Activated naive CD4-positive, alpha-beta T cell treated with anti-CD3 and anti-CD28 coated beads, Interleukin-2, amount 10 ng/mL, durations not matched to agents 7 days and 5 days (primary cell): ENCODE measurements at regions not wholly inside any gene's neighbourhood (a gene's known extent, or its start where the extent isn't known, plus 50 kb on each side); places are given as distances from the start of the nearest gene placed in this dataset.
"Not testable (repeated sequence)": the region's sequence is repeated elsewhere in the genome, so short reads cannot be mapped to it uniquely, and the experiment has no call there.

ENCODE experiments used
- CTCF ChIA-PET: fragments of 350-600 bp; sonication (Branson Sonifier 250); formaldehyde crosslinking; loops from one replicate; lab custom pipeline; 2021; ENCODE audit warnings: antibody characterized with exemption; lab: Charles Lee
- DNase-seq: peaks from one replicate; pipeline ENCODE4 v3.0.0-alpha.2; 2020
- H3K27ac Mint-ChIP-seq: one replicate; pipeline ENCODE4 v1.8.0; 2021; ENCODE audit warnings: mild to moderate bottlenecking, moderate library complexity, mixed read lengths
- H3K27me3 Mint-ChIP-seq: one replicate; pipeline ENCODE4 v1.8.0; 2021; ENCODE audit warnings: mild to moderate bottlenecking, mixed read lengths
- H3K36me3 Mint-ChIP-seq: one replicate; pipeline ENCODE4 v1.8.0; 2021; ENCODE audit warnings: mixed read lengths
- H3K4me1 Mint-ChIP-seq: one replicate; pipeline ENCODE4 v1.8.0; 2021; ENCODE audit warnings: mixed read lengths
- H3K4me3 Mint-ChIP-seq: one replicate; pipeline ENCODE4 v1.8.0; 2021; ENCODE audit warnings: mild to moderate bottlenecking, moderate library complexity, mixed read lengths
- H3K9me3 Mint-ChIP-seq: one replicate; pipeline ENCODE4 v1.8.0; 2021; ENCODE audit warnings: mixed read lengths

DNA sequence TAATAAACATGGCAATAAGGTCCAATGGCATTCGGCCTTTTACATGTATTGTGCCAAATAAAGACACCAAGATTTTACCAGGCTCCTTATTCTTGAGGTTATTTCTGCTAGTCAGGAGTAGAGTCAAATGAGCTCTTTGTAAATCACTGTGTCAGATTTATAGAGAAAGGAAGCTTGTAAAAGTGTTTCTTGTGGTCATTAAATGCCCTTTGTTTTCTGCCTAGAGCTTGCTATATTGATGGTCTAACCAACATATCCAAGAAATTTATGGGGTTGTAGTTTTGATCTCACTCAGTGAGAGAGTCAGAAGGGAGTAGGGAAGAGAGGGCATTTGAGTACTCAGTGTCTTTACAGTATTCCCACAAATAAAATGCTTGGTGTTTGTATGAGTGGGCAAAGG lies 86.2 kb upstream of the FRMPD4 start:
- CTCF ChIA-PET: no interaction called here
- no peak for DNase-seq
- no peak overlapping the region for H3K27ac Mint-ChIP-seq
- H3K9me3 Mint-ChIP-seq: no peaks in the 10 kb centered on the region
- H3K36me3 Mint-ChIP-seq: no peaks in the 10 kb centered on the region
- no peaks in the 10 kb centered on the region for H3K4me1 Mint-ChIP-seq
- H3K27me3 Mint-ChIP-seq: peaks cover 4% of the 10 kb centered on the region
- no peak overlapping the region for H3K4me3 Mint-ChIP-seq

DNA sequence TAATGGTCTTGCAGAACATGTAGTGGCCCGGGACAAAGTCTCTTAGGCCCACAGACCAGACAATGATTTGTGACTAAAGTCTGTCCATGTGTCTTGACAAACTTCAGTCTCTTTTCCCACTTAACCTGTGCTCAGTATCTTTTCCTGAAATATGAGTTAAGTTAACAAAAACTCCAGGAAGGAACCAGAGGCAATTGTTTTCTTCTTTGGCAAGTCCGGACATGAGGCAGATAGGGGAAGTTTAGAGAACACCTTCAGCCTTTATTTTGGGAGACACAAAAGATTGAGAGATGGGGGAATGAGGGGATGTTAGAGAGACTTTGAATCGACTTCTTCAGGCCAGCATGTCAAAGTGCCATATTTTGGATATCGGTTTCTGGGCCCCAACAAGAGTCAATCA lies 80.2 kb upstream of the FRMPD4 start:
- no peak for DNase-seq

DNA sequence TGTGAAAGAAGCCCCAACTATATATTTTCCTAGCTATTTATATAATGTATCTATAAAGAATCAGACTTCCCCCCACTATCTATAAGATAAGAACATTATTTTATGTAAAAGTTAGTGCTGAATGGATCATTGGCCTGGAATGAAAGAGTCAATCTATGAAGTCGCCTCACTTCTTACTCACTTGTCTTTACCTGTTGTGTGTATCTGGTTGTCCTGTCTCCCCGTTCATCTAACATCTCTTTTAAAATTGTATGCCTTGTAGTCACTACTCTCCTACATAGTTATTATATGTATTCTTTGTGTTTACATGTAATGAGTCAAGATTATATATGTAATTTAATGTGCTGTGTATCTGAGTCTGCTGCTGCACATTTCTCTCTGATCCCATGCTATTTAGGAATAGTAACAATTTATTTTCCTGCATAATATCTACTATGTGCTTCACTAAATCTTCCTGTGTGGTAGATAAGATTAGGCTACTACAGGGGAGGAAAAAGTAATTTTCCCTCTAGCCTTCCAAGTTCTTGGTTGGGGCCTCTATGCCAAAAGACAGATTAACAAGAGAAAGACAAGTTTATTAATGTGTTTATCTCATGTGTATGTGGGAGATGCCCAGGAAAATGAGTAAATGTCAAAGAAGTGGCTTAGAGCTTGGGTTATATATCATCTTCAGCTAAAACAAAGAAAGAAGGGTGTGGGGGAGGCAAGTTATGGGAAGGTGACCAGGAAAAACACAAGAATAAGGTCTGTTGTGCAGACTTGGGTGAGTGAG lies 77.6 kb upstream of the FRMPD4 start:
- DNase-seq: no peak
- Mint-ChIP-seq H3K27ac (no peak overlapping the region), H3K9me3 (no peaks in the 10 kb centered on the region), H3K4me3 (no peak overlapping the region), H3K4me1 (no peaks in the 10 kb centered on the region), H3K36me3 (no peaks in the 10 kb centered on the region), H3K27me3 (no peaks in the 10 kb centered on the region)
- CTCF ChIA-PET: no interaction called here

More for the DNA sequence above, 80.2 kb upstream of the FRMPD4 start:
- H3K4me1 Mint-ChIP-seq: no peaks in the 10 kb centered on the region
- H3K9me3 Mint-ChIP-seq: no peaks in the 10 kb centered on the region
- H3K4me3 Mint-ChIP-seq: no peak overlapping the region
- H3K36me3 Mint-ChIP-seq: no peaks in the 10 kb centered on the region
- H3K27ac Mint-ChIP-seq: no peak overlapping the region
- CTCF ChIA-PET: no interaction called here
- H3K27me3 Mint-ChIP-seq: peaks cover 4% of the 10 kb centered on the region

DNA sequence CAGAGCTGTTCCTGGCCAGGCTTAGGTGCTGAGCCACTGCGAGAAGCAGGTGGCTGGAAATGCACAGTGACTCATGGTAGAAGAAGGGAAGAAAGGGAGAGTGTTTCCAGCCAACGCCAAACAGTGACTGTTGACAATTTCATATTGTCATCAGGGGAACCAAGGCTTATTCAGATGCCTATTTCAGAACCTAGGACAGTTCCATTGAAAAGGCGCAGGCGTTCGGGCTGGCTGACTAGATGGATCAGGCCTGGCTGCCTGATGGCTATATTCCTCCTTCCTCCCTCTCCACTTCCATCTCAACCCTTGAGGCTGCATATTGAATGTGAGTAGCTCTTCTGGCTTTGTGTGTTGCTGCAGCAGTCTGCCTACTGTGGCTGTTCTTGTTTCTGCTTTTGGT lies 73.0 kb upstream of the FRMPD4 start:
- CTCF ChIA-PET: no interaction called here
- Mint-ChIP-seq H3K27ac (no peak overlapping the region), H3K4me1 (no peaks in the 10 kb centered on the region), H3K27me3 (no peaks in the 10 kb centered on the region), H3K4me3 (no peak overlapping the region), H3K9me3 (no peaks in the 10 kb centered on the region), H3K36me3 (no peaks in the 10 kb centered on the region)
- DNase-seq: no peak

DNA sequence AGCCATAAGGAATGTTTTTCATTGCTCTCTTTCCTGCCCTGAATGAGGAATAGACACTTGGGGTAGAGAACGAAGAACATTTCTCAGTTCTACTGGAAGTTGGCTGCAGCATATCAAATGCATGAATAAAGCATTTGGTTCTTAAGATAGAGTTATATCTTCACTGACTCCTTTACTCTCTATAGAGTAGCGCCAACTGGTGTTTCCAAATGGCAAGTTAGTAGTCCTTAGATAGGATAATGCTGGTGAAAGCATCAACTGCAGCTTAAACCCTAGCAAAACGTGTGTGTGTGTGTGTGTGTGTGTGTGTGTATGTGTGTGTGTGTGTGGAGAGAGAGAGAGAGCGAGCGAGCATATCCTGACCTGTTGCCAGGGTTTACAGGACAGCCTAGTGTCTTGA lies 62.2 kb upstream of the FRMPD4 start:
- no peaks in the 10 kb centered on the region for H3K36me3 Mint-ChIP-seq
- no peak overlapping the region for H3K27ac Mint-ChIP-seq
- CTCF ChIA-PET: no interaction called here
- H3K27me3 Mint-ChIP-seq: no peaks in the 10 kb centered on the region
- no peaks in the 10 kb centered on the region for H3K9me3 Mint-ChIP-seq
- no peak for DNase-seq
- no peak overlapping the region for H3K4me3 Mint-ChIP-seq
- no peaks in the 10 kb centered on the region for H3K4me1 Mint-ChIP-seq

DNA sequence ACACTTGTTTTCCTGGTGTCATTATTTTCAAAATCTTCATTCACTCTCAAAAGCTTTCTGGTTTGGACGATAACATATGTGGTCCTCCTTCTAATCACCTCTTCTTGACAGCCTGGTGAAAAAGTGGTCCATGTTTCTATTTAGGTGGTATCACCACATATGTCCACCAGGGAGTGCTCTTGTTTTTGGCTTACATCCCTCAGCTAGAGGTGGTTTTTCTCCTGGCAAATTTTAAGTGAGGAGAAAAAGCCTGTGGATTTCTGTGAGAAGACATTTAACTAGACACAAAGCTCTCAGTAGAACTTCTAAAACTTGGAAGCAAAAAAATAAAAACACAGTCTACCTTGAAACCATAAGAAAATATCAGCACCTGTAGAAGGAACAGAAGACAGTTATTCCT lies 58.0 kb upstream of the FRMPD4 start:
- Mint-ChIP-seq H3K4me1 (no peaks in the 10 kb centered on the region), H3K27ac (no peak overlapping the region), H3K4me3 (no peak overlapping the region), H3K9me3 (no peaks in the 10 kb centered on the region), H3K36me3 (no peaks in the 10 kb centered on the region), H3K27me3 (no peaks in the 10 kb centered on the region)
- no peak for DNase-seq
- CTCF ChIA-PET: interaction anchor here (1.5 kb wide), 1 partner anchor 621 kb away, joined by 8 read pairs; no protein-coding TSS in a partner anchor

DNA sequence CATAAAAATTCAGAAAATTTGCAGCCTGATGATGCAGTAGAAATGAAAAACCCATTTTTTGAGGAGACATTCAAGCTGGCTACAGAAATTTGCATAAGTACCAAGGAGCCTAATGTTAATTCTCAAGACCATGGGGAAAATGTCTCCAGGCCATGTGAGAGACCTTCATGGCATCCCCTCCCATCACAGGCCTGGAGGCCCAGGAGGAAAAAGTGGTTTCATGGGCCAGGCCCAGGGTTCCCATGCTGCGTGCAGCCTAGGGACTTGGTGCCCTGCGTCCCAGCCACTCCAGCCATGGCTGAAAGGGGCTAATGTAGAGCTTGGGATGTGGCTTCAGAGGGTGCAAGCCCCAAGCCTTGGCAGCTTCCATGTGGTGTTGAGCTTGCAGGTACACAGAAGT lies 55.3 kb upstream of the FRMPD4 start:
- H3K4me3 Mint-ChIP-seq, H3K9me3 Mint-ChIP-seq, H3K27ac Mint-ChIP-seq, H3K36me3 Mint-ChIP-seq, CTCF ChIA-PET, H3K4me1 Mint-ChIP-seq, H3K27me3 Mint-ChIP-seq, DNase-seq: not testable (repeated sequence)
